SU-DHL-6 (cell line): ENCODE measurements at regions not wholly inside any gene's neighbourhood (a gene's known extent, or its start where the extent isn't known, plus 50 kb on each side); places are given as distances from the start of the nearest gene placed in this dataset.

Experiments
- H2AFZ ChIP-seq: fragments of 200-600 bp; sonication (generic); 2 replicates; pipeline ENCODE4 v1.6.1; 2014; ENCODE audit warnings: low read depth, mild to moderate bottlenecking, moderate library complexity, mixed read lengths, antibody characterized with exemption, low read length; ENCODE audit not compliant: severe bottlenecking
- H3F3A ChIP-seq: fragments of 200-600 bp; shearing (Covaris generic); 2 replicates; pipeline ENCODE4 v1.6.0; 2016; ENCODE audit warnings: antibody characterized with exemption, mild to moderate bottlenecking; ENCODE audit not compliant: insufficient read depth
- H3K27ac ChIP-seq: fragments of 200-600 bp; sonication (generic); 2 replicates; pipeline ENCODE4 v1.5.1; 2016; ENCODE audit warnings: low read depth, mild to moderate bottlenecking, low read length, moderate library complexity, mixed read lengths
- H3K27me3 ChIP-seq: fragments of 200-600 bp; sonication (generic), shearing (Covaris generic); 2 replicates; pipeline ENCODE4 v1.6.0; 2014; ENCODE audit warnings: mild to moderate bottlenecking, low read length
- H3K36me3 ChIP-seq: fragments of 200-600 bp; sonication (generic); 2 replicates; pipeline ENCODE4 v1.6.1; 2014; ENCODE audit warnings: mild to moderate bottlenecking, low read length, mixed read lengths
- H3K4me2 ChIP-seq: fragments of 300-600, 200-600 bp; shearing (Covaris generic), sonication (generic); 2 replicates; pipeline ENCODE4 v1.6.0; 2014; ENCODE audit warnings: low read length, low read depth, mild to moderate bottlenecking; ENCODE audit not compliant: poor library complexity, severe bottlenecking
- H3K4me3 ChIP-seq: fragments of 200-600 bp; sonication (generic); 2 replicates; pipeline ENCODE4 v1.5.1; 2014; ENCODE audit warnings: antibody characterized with exemption, low read length, mild to moderate bottlenecking, mixed read lengths; ENCODE audit not compliant: insufficient read depth, poor library complexity, severe bottlenecking
- H3K79me2 ChIP-seq: fragments of 200-600 bp; sonication (generic); 2 replicates; pipeline ENCODE4 v1.6.1; 2014; ENCODE audit warnings: mild to moderate bottlenecking, low read length, moderate library complexity; ENCODE audit not compliant: insufficient read depth
- H3K9ac ChIP-seq: fragments of 200-600 bp; sonication (generic); 2 replicates; pipeline ENCODE4 v1.7.0; 2014; ENCODE audit warnings: mild to moderate bottlenecking, low read length
- H3K9me2 ChIP-seq: fragments of 200-600 bp; sonication (generic); replicated peaks from 2 replicates; pipeline ENCODE4 v1.6.1; 2014; ENCODE audit warnings: low read length; ENCODE audit not compliant: insufficient read depth
- H3K9me3 ChIP-seq: fragments of 200-600 bp; sonication (generic); 2 replicates; pipeline ENCODE4 v1.6.1; 2014; ENCODE audit warnings: low read length, mixed read lengths; ENCODE audit not compliant: insufficient read depth
- H4K20me1 ChIP-seq: fragments of 200-600 bp; sonication (generic); 2 replicates; pipeline ENCODE4 v1.6.1; 2014; ENCODE audit warnings: low read depth, mild to moderate bottlenecking, antibody characterized with exemption, low read length, moderate library complexity, mixed read lengths
- CTCF ChIP-seq: fragments of 200-600 bp; sonication (generic); IDR thresholded peaks from one replicate; pipeline ENCODE4 v1.5.1; 2017; ENCODE audit warnings: antibody characterized with exemption, mild to moderate bottlenecking, low read length, moderate library complexity; ENCODE audit not compliant: insufficient read depth, poor library complexity, severe bottlenecking
- EZH2phosphoT487 ChIP-seq: fragments of 200-600 bp; sonication (generic), shearing (Covaris generic); conservative IDR thresholded peaks from 2 replicates; pipeline ENCODE4 v1.6.1; 2018; ENCODE audit warnings: mild to moderate bottlenecking, antibody characterized with exemption, low read length, moderate library complexity, mixed read lengths

GRCh38 chr3:113058188-113058587 is 67.4 kb downstream of the GTPBP8 start:
- Histone ChIP-seq H3K9me2 (no peaks in the 10 kb centered on the region), H3K9me3 (no peaks in the 10 kb centered on the region), H4K20me1 (no peaks in the 10 kb centered on the region), H3F3A (no peaks in the 10 kb centered on the region), H3K79me2 (no peaks in the 10 kb centered on the region), H2AFZ (no peak overlapping the region), H3K9ac (no peak overlapping the region), H3K36me3 (no peaks in the 10 kb centered on the region), H3K27me3 (no peaks in the 10 kb centered on the region), H3K27ac (no peak overlapping the region), H3K4me2 (no peak overlapping the region), H3K4me3 (no peak overlapping the region)
- TF ChIP-seq CTCF (no peak), EZH2phosphoT487 (no peak)

DNA sequence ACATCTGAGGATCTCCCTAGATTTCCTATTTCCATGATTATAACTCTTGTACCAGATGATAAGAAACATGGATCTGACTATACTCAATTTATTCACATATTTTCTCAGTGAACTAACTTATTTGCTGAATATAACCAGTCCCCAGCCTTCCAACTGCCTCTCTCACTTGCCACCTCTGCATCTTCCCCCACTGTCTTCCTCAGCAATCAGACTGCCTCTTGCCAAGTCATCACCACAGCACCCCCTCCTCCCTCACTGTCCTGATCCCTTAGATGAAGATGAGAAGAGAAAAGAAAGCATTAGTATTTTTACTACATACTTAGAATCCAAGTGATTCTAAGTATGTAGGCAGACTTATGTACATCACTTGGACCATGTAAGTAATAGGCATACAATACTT is 71.9 kb downstream of the GTPBP8 start:
- Histone ChIP-seq H3K4me3 (no peak overlapping the region), H2AFZ (no peak overlapping the region), H4K20me1 (no peaks in the 10 kb centered on the region), H3K27me3 (no peaks in the 10 kb centered on the region), H3K9ac (no peak overlapping the region), H3F3A (no peaks in the 10 kb centered on the region), H3K79me2 (no peaks in the 10 kb centered on the region), H3K4me2 (no peak overlapping the region), H3K36me3 (no peaks in the 10 kb centered on the region), H3K9me2 (no peaks in the 10 kb centered on the region), H3K27ac (no peak overlapping the region), H3K9me3 (no peaks in the 10 kb centered on the region)
- TF ChIP-seq CTCF: no peak
- no peak for TF ChIP-seq EZH2phosphoT487

GRCh38 chr3:113063126-113063894 is 72.5 kb downstream of the GTPBP8 start:
- Histone ChIP-seq H2AFZ (no peak overlapping the region), H3F3A (no peaks in the 10 kb centered on the region), H3K9ac (no peak overlapping the region), H3K36me3 (no peaks in the 10 kb centered on the region), H3K79me2 (no peaks in the 10 kb centered on the region), H3K9me3 (no peaks in the 10 kb centered on the region), H4K20me1 (no peaks in the 10 kb centered on the region), H3K27ac (no peak overlapping the region), H3K4me2 (no peak overlapping the region), H3K9me2 (no peaks in the 10 kb centered on the region), H3K4me3 (no peak overlapping the region), H3K27me3 (no peaks in the 10 kb centered on the region)
- TF ChIP-seq EZH2phosphoT487: no peak
- no peak for TF ChIP-seq CTCF
